K562 (cell line): ENCODE measurements at regions not wholly inside any gene's neighbourhood (a gene's known extent, or its start where the extent isn't known, plus 50 kb on each side); places are given as distances from the start of the nearest gene placed in this dataset.

Source experiments
- ATAC-seq: fragments of 200-7000 bp; cut with Tn5 transposase; 3 replicates; pipeline ENCODE4 v1.9.1; 2020; ENCODE audit warnings: moderate library complexity
- BruUV-seq: library from RNA; stranded (reverse); fragments of 400-500 nt; replicated peaks from 2 replicates; lab custom pipeline; 2021; lab: Mats Ljungman, UMichigan
- CTCF ChIA-PET: fragments of 300-600 bp; formaldehyde crosslinking; extraction: SDS; loops from one replicate; lab custom pipeline; 2021; ENCODE audit warnings: low intra/inter-chr PET ratio; lab: Yijun Ruan, JAX
- POLR2A ChIA-PET: fragments of 300-600, 350-650 bp; sonication (Branson Sonifier 250); formaldehyde crosslinking; extraction: SDS; loops from one replicate; lab custom pipeline; 2021; ENCODE audit warnings: antibody characterized with exemption, inconsistent platforms; lab: Yijun Ruan, JAX
- DNase-seq, 4 experiments: peaks; one replicate each; pipeline versions ENCODE4 v3.0.0 to v3.0.0-alpha.2; 2011 to 2018; ENCODE audit warnings: low spot score in 3 of 4, mixed read lengths in 3 of 4; ENCODE audit errors: extremely low read depth in 1 of 4
- FAIRE-seq: peaks from 2 replicates; lab custom pipeline; 2011; peaks lifted over from hg19 to GRCh38; lab: Jason Lieb, UNC
- H2AFZ ChIP-seq: 2 replicates; pipeline ENCODE4 v1.6.0; 2011; ENCODE audit warnings: low read depth, low read length, control low read depth, inconsistent platforms
- H3K27ac ChIP-seq: fragments of 200-600 bp; 3 replicates; pipeline ENCODE4 v1.8.0; 2011; ENCODE audit warnings: low read depth, mild to moderate bottlenecking, control low read depth, inconsistent platforms, low read length, moderate library complexity, mixed read lengths; ENCODE audit errors: extremely low read depth
- H3K27me3 ChIP-seq, 2 experiments: fragments of 300-600 bp in 1 of 2; 2 replicates in 1 of 2; 3 replicates in 1 of 2; pipeline versions ENCODE4 v1.6.0 to v1.8.0; 2011; ENCODE audit warnings: inconsistent platforms in 2 of 2, low read length in 2 of 2, mild to moderate bottlenecking in 1 of 2, mixed read lengths in 1 of 2, moderate library complexity in 1 of 2; ENCODE audit not compliant: control insufficient read depth in 2 of 2, insufficient read depth in 2 of 2
- H3K36me3 ChIP-seq: fragments of 300-600 bp; 3 replicates; pipeline ENCODE4 v1.8.0; 2011; ENCODE audit warnings: mild to moderate bottlenecking, low read length, inconsistent platforms; ENCODE audit not compliant: control insufficient read depth, insufficient read depth
- H3K4me1 ChIP-seq, 2 experiments: fragments of 200-600 bp in 1 of 2; replicated peaks in 1 of 2; 2 replicates in 1 of 2; 3 replicates in 1 of 2; pipeline versions ENCODE4 v1.5.1 to v1.8.0; 2011; ENCODE audit warnings: inconsistent platforms in 2 of 2, low read length in 2 of 2, mild to moderate bottlenecking in 1 of 2, mixed read lengths in 1 of 2, moderate library complexity in 1 of 2; ENCODE audit not compliant: control insufficient read depth in 2 of 2, insufficient read depth in 2 of 2
- H3K4me2 ChIP-seq: 2 replicates; pipeline ENCODE4 v1.6.1; 2011; ENCODE audit warnings: low read length, control low read depth, inconsistent platforms, mixed read lengths; ENCODE audit not compliant: insufficient read depth
- H3K4me3 ChIP-seq: fragments of 200-600 bp; sonication (generic), shearing (Covaris generic); 2 replicates; pipeline ENCODE4 v1.5.1; 2016; ENCODE audit warnings: control low read depth, inconsistent platforms
- H3K79me2 ChIP-seq: fragments of 200-600 bp; 3 replicates; pipeline ENCODE4 v1.8.0; 2011; ENCODE audit warnings: low read length, inconsistent platforms; ENCODE audit not compliant: control insufficient read depth, insufficient read depth
- H3K9ac ChIP-seq, 2 experiments: 2 replicates each; pipeline versions ENCODE4 v1.6.0 to v1.6.1; 2011; ENCODE audit warnings: low read depth in 2 of 2, low read length in 2 of 2, control low read depth in 1 of 2, inconsistent platforms in 1 of 2, mild to moderate bottlenecking in 1 of 2, mixed read lengths in 1 of 2; ENCODE audit not compliant: insufficient read depth in 1 of 2
- H3K9me1 ChIP-seq: one replicate; pipeline ENCODE4 v1.6.0; 2011; ENCODE audit warnings: inconsistent platforms, mild to moderate bottlenecking, low read length, moderate library complexity; ENCODE audit not compliant: control insufficient read depth, insufficient read depth
- H3K9me3 ChIP-seq: replicated peaks from 2 replicates; pipeline ENCODE4 v1.5.1; 2011; ENCODE audit warnings: low read depth, low read length, inconsistent platforms; ENCODE audit not compliant: control insufficient read depth, insufficient read depth
- H4K20me1 ChIP-seq: replicated peaks from 2 replicates; pipeline ENCODE4 v1.6.1; 2011; ENCODE audit warnings: low read length, inconsistent platforms, mixed read lengths; ENCODE audit not compliant: control insufficient read depth, insufficient read depth
- ADNP ChIP-seq: fragments of 200-800 bp; sonication (Bioruptor generic); IDR thresholded peaks from 2 replicates; pipeline ENCODE4 v1.6.1; 2016; ENCODE audit warnings: missing genetic modification characterization, missing compliant biosample characterization
- BCOR ChIP-seq: fragments of 450-650 bp; IDR thresholded peaks from 2 replicates; pipeline ENCODE4 v1.6.1; 2016
- DEAF1 ChIP-seq: fragments of 450-650 bp; formaldehyde crosslinking; IDR thresholded peaks from 2 replicates; pipeline ENCODE4 v1.4.0; 2020; ENCODE audit warnings: mild to moderate bottlenecking, moderate library complexity
- JUN ChIP-seq, 2 experiments: sonication (generic) in 1 of 2; formaldehyde crosslinking in 1 of 2; IDR thresholded peaks; 2 replicates each; pipeline versions ENCODE4 v1.6.1 to v1.8.0; 2012 to 2022; ENCODE audit warnings: borderline replicate concordance in 2 of 2, mild to moderate bottlenecking in 2 of 2, improper control_type of control experiment in 1 of 2, low read depth in 1 of 2, low read length in 1 of 2, missing genetic modification reagents in 1 of 2
- KDM1A ChIP-seq, 2 experiments: fragments of 450-650 bp; IDR thresholded peaks; 2 replicates each; pipeline ENCODE4 v1.6.1; 2016; ENCODE audit warnings: mild to moderate bottlenecking in 2 of 2
- POLR2AphosphoS5 ChIP-seq: IDR thresholded peaks from 2 replicates; pipeline ENCODE4 v1.6.1; 2011; ENCODE audit warnings: mild to moderate bottlenecking, low read depth, low read length, moderate library complexity; ENCODE audit not compliant: control insufficient read depth, insufficient read depth
- RBM25 ChIP-seq: fragments of 200-400 bp; formaldehyde crosslinking; IDR thresholded peaks from 2 replicates; pipeline ENCODE4 v1.6.1; 2018; ENCODE audit warnings: low read length, low read depth, moderate library complexity; ENCODE audit not compliant: severe bottlenecking
- SMARCA5 ChIP-seq: fragments of 450-650 bp; IDR thresholded peaks from 2 replicates; pipeline ENCODE4 v1.6.1; 2016
- THRA ChIP-seq: fragments of 450-650 bp; IDR thresholded peaks from 2 replicates; pipeline ENCODE4 v1.6.1; 2017; ENCODE audit warnings: mild to moderate bottlenecking, moderate library complexity
- WGBS: fragments of 100-300 bp; shearing (Covaris generic); methylation state at CpG from one replicate; pipeline ENCODE4 v1.1.6; 2016; ENCODE audit warnings: low coverage, mixed read lengths; ENCODE audit not compliant: insufficient coverage; ENCODE audit errors: missing lambda C conversion rate; 5-methylcytosine and 5-hydroxymethylcytosine counted together
- in situ Hi-C: fragments of 300-500 bp; cut with MboI; formaldehyde crosslinking; loops from 4 replicates; pipeline ENCODE4 v1.15.0; 2018; ENCODE audit warnings: inconsistent platforms, mixed read lengths
- intact Hi-C: fragments of 100-400 bp; cut with micrococcal nuclease; formaldehyde crosslinking; loops from 2 replicates; pipeline ENCODE4 v1.14.2; 2022

DNA sequence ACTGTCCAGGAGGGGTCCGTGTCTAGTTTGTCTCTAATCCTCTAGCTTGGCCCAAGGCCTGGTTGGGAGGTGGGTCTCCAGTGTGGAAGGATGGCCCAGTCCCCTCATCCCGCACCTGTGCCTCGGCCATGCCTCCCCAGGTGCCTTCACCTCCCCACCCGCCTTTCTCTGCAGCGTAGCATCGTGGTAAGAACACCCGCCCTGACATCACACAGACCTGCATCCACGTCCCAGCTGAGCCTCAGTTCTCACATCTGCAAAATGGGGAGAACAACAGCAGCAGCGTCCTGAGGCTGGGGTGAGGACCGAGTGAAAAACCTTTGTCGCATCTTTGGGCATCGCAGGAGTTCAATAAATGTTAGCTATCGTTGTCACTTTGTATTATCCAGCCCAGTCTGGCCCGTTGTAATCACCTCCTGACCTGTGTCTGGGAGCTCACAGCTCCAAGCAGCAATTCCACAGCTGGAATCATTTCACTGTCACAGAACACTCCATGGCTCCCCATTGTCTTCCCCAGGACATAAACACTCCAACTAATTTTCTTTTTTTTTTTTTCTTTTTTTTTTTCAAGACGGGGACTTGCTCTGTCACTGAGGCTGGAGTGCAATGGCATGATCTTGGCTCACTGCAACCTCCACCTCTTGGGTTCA is 181.2 kb upstream of the IER5L start:
- Histone ChIP-seq H3K27ac (no peak overlapping the region), H3K79me2 (no peaks in the 10 kb centered on the region), H3K9me3 (no peaks in the 10 kb centered on the region), H3K9me1 (no peaks in the 10 kb centered on the region), H3K4me2 (no peak overlapping the region), H4K20me1 (no peaks in the 10 kb centered on the region), H3K4me1 (peaks cover 0 to 27% of the 10 kb centered on the region in 2 experiments; a peak in 2 of 5 replicates), H2AFZ (no peak overlapping the region), H3K9ac (no peak overlapping the region), H3K4me3 (no peak overlapping the region), H3K27me3 (peaks cover 4 to 47% of the 10 kb centered on the region in 2 experiments; a peak in 3 of 5 replicates), H3K36me3 (no peaks in the 10 kb centered on the region)
- FAIRE-seq (no peak), DNase-seq (no peak), ATAC-seq (no peak)
- in situ Hi-C loops = no loop called here
- intact Hi-C loops = no loop called here
- 30% methylated on average over 13 of the region's 15 CpGs for WGBS
- BruUV-seq = no TSS peak
- ChIA-PET POLR2A (interaction anchor here (0.6 to 0.7 kb wide), 3 partner anchors 8 to 12 kb away, joined by 3 read pairs; no protein-coding TSS in a partner anchor), CTCF (no interaction called here)
- TF ChIP-seq JUN (IDR thresholded peaks at IDR 0.05; ENCODE audit: borderline replicate concordance, low read depth, low read length) (no peak), JUN (CRISPR knock-in tag; IDR thresholded peaks at IDR 0.05; ENCODE audit: borderline replicate concordance) (0 out of 2 replicates have a peak, but pooled peaks have one; percentile 28), RBM25 (peak; percentile 56), THRA (no peak), SMARCA5 (0 out of 2 replicates have a peak, but pooled peaks have one; percentile 7), POLR2AphosphoS5 (no peak), DEAF1 (no peak), BCOR (peak; percentile 71), ADNP (tag) (peak; percentile 83), KDM1A (IDR thresholded peaks at IDR 0.05) (0 out of 4 replicates have a peak, but pooled peaks of 1 of the 2 experiments have one; percentile 6)
